ENCODE measurements at regions not wholly inside any gene's neighbourhood (a gene's known extent, or its start where the extent isn't known, plus 50 kb on each side); places are given as distances from the start of the nearest gene placed in this dataset.

DNA sequence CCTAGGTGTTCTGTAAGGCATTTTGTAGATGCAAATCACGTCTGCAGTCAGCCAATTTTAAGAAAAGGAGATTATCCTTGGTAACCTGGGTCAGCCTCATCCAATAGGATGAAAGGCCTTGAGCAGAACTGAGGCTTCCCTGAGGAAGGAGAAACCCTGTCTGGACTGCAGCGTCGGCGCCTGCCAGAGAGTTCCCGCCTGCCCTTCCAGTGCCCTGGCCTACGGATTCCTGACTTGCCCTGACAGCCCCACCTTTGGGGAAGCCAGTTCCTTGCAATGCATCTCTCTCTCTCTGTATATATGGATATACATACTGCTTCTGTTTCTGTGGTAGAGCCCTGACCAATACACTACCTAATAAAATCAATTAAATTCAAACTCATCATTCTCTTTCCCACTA is 66.2 kb upstream of the RUFY1 start:
- Mint-ChIP-seq H3K4me3 (ENCODE audit: unreplicated experiment) (no peak overlapping the region), H3K9me3 (ENCODE audit: unreplicated experiment) (no peaks in the 10 kb centered on the region), H3K4me1 (ENCODE audit: low read depth, unreplicated experiment) (no peaks in the 10 kb centered on the region), H3K27me3 (ENCODE audit: insufficient read depth, unreplicated experiment) (no peaks in the 10 kb centered on the region), H3K36me3 (ENCODE audit: insufficient read depth, unreplicated experiment) (no peaks in the 10 kb centered on the region), H3K27ac (ENCODE audit: unreplicated experiment) (no peak overlapping the region)
- POLR2A ChIA-PET: no interaction called here
- no peaks in the 10 kb centered on the region for H3K27me3 ChIP-seq (replicated peaks; ENCODE audit: control insufficient read depth, insufficient read depth, low read length)
- H3K4me3 ChIP-seq (ENCODE audit: low read depth, low read length): no peak overlapping the region
- no peaks in the 10 kb centered on the region for H3K4me1 ChIP-seq
- TF ChIP-seq CTCF (IDR thresholded peaks at IDR 0.05; ENCODE audit: insufficient read depth in 1 of 2, low read depth in 1 of 2, low read length in 1 of 2, severe bottlenecking in 1 of 2, unreplicated experiment in 1 of 2): no peak
- DNase-seq: no peak
- CTCF ChIA-PET: no interaction called here
- no peaks in the 10 kb centered on the region for H3K36me3 ChIP-seq (ENCODE audit: control insufficient read depth, insufficient read depth, low read length)
- BruUV-seq (replicated peaks): no TSS peak
- no peaks in the 10 kb centered on the region for H3K9me3 ChIP-seq
- intact Hi-C loops (cut with micrococcal nuclease; ENCODE audit: unreplicated experiment): no loop called here

- no peaks in the 10 kb centered on the region for H3K27me3 ChIP-seq (replicated peaks; ENCODE audit: control insufficient read depth, insufficient read depth, low read length)
- Mint-ChIP-seq H3K36me3 (ENCODE audit: insufficient read depth, unreplicated experiment) (no peaks in the 10 kb centered on the region), H3K27me3 (ENCODE audit: insufficient read depth, unreplicated experiment) (peaks cover 4% of the 10 kb centered on the region), H3K4me1 (ENCODE audit: low read depth, unreplicated experiment) (no peaks in the 10 kb centered on the region), H3K4me3 (ENCODE audit: unreplicated experiment) (no peak overlapping the region), H3K9me3 (ENCODE audit: unreplicated experiment) (no peaks in the 10 kb centered on the region), H3K27ac (ENCODE audit: unreplicated experiment) (no peak overlapping the region)
- H3K4me1 ChIP-seq: no peaks in the 10 kb centered on the region
- no peak for TF ChIP-seq CTCF (IDR thresholded peaks at IDR 0.05; ENCODE audit: insufficient read depth in 1 of 2, low read depth in 1 of 2, low read length in 1 of 2, severe bottlenecking in 1 of 2, unreplicated experiment in 1 of 2)
- no peaks in the 10 kb centered on the region for H3K9me3 ChIP-seq
- intact Hi-C loops (cut with micrococcal nuclease; ENCODE audit: unreplicated experiment): no loop called here
- ChIA-PET POLR2A (no interaction called here), CTCF (no interaction called here)
- H3K36me3 ChIP-seq (ENCODE audit: control insufficient read depth, insufficient read depth, low read length): no peaks in the 10 kb centered on the region
- no peak for DNase-seq
- no TSS peak for BruUV-seq (replicated peaks)
- no peak overlapping the region for H3K4me3 ChIP-seq (ENCODE audit: low read depth, low read length)
Observed at GRCh38 chr5:179478624-179479023, 71.7 kb upstream of the RUFY1 start.

- H3K36me3 ChIP-seq (ENCODE audit: control insufficient read depth, insufficient read depth, low read length): no peaks in the 10 kb centered on the region
- no peaks in the 10 kb centered on the region for H3K4me1 ChIP-seq
- ChIA-PET POLR2A (no interaction called here), CTCF (no interaction called here)
- Mint-ChIP-seq H3K4me1 (ENCODE audit: low read depth, unreplicated experiment) (no peaks in the 10 kb centered on the region), H3K9me3 (ENCODE audit: unreplicated experiment) (no peaks in the 10 kb centered on the region), H3K4me3 (ENCODE audit: unreplicated experiment) (no peak overlapping the region), H3K27ac (ENCODE audit: unreplicated experiment) (no peak overlapping the region), H3K36me3 (ENCODE audit: insufficient read depth, unreplicated experiment) (no peaks in the 10 kb centered on the region), H3K27me3 (ENCODE audit: insufficient read depth, unreplicated experiment) (peaks cover 6% of the 10 kb centered on the region)
- no peaks in the 10 kb centered on the region for H3K9me3 ChIP-seq
- no TSS peak for BruUV-seq (replicated peaks)
- no peak for TF ChIP-seq CTCF (IDR thresholded peaks at IDR 0.05; ENCODE audit: insufficient read depth in 1 of 2, low read depth in 1 of 2, low read length in 1 of 2, severe bottlenecking in 1 of 2, unreplicated experiment in 1 of 2)
- intact Hi-C loops (cut with micrococcal nuclease; ENCODE audit: unreplicated experiment): no loop called here
- no peak for DNase-seq
- H3K27me3 ChIP-seq (replicated peaks; ENCODE audit: control insufficient read depth, insufficient read depth, low read length): no peaks in the 10 kb centered on the region
- no peak overlapping the region for H3K4me3 ChIP-seq (ENCODE audit: low read depth, low read length)
Observed at GRCh38 chr5:179475208-179475751, 75.1 kb upstream of the RUFY1 start.

Measured in Caco-2 (cell line).